K562 (cell line): ENCODE measurements at regions not wholly inside any gene's neighbourhood (a gene's known extent, or its start where the extent isn't known, plus 50 kb on each side); places are given as distances from the start of the nearest gene placed in this dataset.
A peak's percentile ranks its signal among the peaks of the same experiment; 100 is the strongest.

Experiments used
- ATF1 ChIP-seq, 2 experiments: fragments of 450-650 bp in 1 of 2; IDR thresholded peaks; 2 replicates each; pipeline ENCODE4 v1.6.1; 2016; ENCODE audit warnings: missing compliant biosample characterization in 1 of 2, missing genetic modification characterization in 1 of 2
- BACH1 ChIP-seq: fragments of 200-800 bp; sonication (Bioruptor generic); IDR thresholded peaks from 2 replicates; pipeline ENCODE4 v1.6.1; 2016; ENCODE audit warnings: missing genetic modification characterization, missing compliant biosample characterization
- ELF1 ChIP-seq: fragments of 200-800 bp; sonication (Bioruptor generic); IDR thresholded peaks from 2 replicates; pipeline ENCODE4 v1.6.1; 2016; ENCODE audit warnings: missing genetic modification characterization, missing compliant biosample characterization
- EP400 ChIP-seq: fragments of 450-650 bp; IDR thresholded peaks from 2 replicates; pipeline ENCODE4 v1.6.1; 2017; ENCODE audit warnings: antibody characterized with exemption, mild to moderate bottlenecking, moderate library complexity
- ESRRB ChIP-seq: fragments of 250-450 bp; sonication (Bioruptor Pico); IDR thresholded peaks from 2 replicates; pipeline ENCODE4 v1.5.0; 2020; ENCODE audit warnings: mild to moderate bottlenecking, moderate library complexity, borderline replicate concordance
- ETV1 ChIP-seq: fragments of 450-650 bp; conservative IDR thresholded peaks from 2 replicates; pipeline ENCODE4 v1.6.1; 2016; ENCODE audit warnings: missing genetic modification characterization, control low read depth, low read depth, missing compliant biosample characterization
- GABPA ChIP-seq: fragments of 200-800 bp; sonication (Bioruptor generic); conservative IDR thresholded peaks from 2 replicates; pipeline ENCODE4 v1.6.1; 2016; ENCODE audit warnings: low read depth, missing genetic modification characterization, missing compliant biosample characterization
- HNRNPUL1 ChIP-seq: fragments of 200-400 bp; formaldehyde crosslinking; IDR thresholded peaks from 2 replicates; pipeline ENCODE4 v1.6.1; 2017; ENCODE audit warnings: low read length
- JUND ChIP-seq, 2 experiments: IDR thresholded peaks; 2 replicates in 1 of 2; 3 replicates in 1 of 2; pipeline ENCODE4 v1.6.1; 2011; ENCODE audit warnings: borderline replicate concordance in 2 of 2, low read depth in 2 of 2, low read length in 2 of 2, improper control_type of control experiment in 1 of 2, missing biosample characterization in 1 of 2, missing genetic modification characterization in 1 of 2, missing genetic modification reagents in 1 of 2
- KDM2B ChIP-seq: fragments of 250-450 bp; sonication (Bioruptor Pico); IDR thresholded peaks from 2 replicates; pipeline ENCODE4 v1.8.0; 2021; ENCODE audit warnings: mild to moderate bottlenecking, moderate library complexity
- KDM5B ChIP-seq: fragments of 200-600 bp; sonication (generic); IDR thresholded peaks from 2 replicates; pipeline ENCODE4 v1.6.1; 2012; ENCODE audit warnings: low read depth, mild to moderate bottlenecking, moderate library complexity, low read length, control low read depth, inconsistent platforms; ENCODE audit not compliant: insufficient replicate concordance
- MAX ChIP-seq: sonication (generic); formaldehyde crosslinking; IDR thresholded peaks from 2 replicates; pipeline ENCODE4 v1.9.0; 2022; ENCODE audit warnings: mild to moderate bottlenecking, missing genetic modification reagents
- MYC ChIP-seq, 2 experiments: fragments of 250-450 bp in 1 of 2; sonication (Bioruptor Pico) in 1 of 2; IDR thresholded peaks; 2 replicates each; pipeline versions ENCODE4 v1.5.1 to v1.6.1; 2012 to 2021; ENCODE audit warnings: low read depth in 2 of 2, borderline replicate concordance in 1 of 2, improper control_type of control experiment in 1 of 2, low read length in 1 of 2, mild to moderate bottlenecking in 1 of 2, moderate library complexity in 1 of 2
- NELFE ChIP-seq: IDR thresholded peaks from 2 replicates; pipeline ENCODE4 v1.6.1; 2011; ENCODE audit warnings: mild to moderate bottlenecking; ENCODE audit not compliant: insufficient read depth, insufficient read length
- PHB2 ChIP-seq: fragments of 450-650 bp; IDR thresholded peaks from 2 replicates; pipeline ENCODE4 v1.6.1; 2017; ENCODE audit warnings: low read depth
- POLR2AphosphoS5 ChIP-seq: IDR thresholded peaks from 2 replicates; pipeline ENCODE4 v1.6.1; 2011; ENCODE audit warnings: mild to moderate bottlenecking, low read depth, low read length, moderate library complexity; ENCODE audit not compliant: control insufficient read depth, insufficient read depth
- POLR2H ChIP-seq: IDR thresholded peaks from 2 replicates; pipeline ENCODE4 v1.6.1; 2016; ENCODE audit warnings: missing genetic modification characterization, low read depth, mild to moderate bottlenecking, control low read depth, missing compliant biosample characterization, moderate library complexity
- RBFOX2 ChIP-seq: fragments of 200-400 bp; formaldehyde crosslinking; IDR thresholded peaks from 2 replicates; pipeline ENCODE4 v1.6.1; 2017; ENCODE audit warnings: low read depth, mild to moderate bottlenecking, low read length, moderate library complexity
- RCOR1 ChIP-seq, 2 experiments: IDR thresholded peaks; 2 replicates each; pipeline ENCODE4 v1.6.1; 2012; ENCODE audit warnings: low read depth in 2 of 2, low read length in 2 of 2, borderline replicate concordance in 1 of 2, improper control_type of control experiment in 1 of 2
- SIRT6 ChIP-seq: IDR thresholded peaks from one replicate; pipeline ENCODE4 v1.6.1; 2012; ENCODE audit warnings: low read depth, mild to moderate bottlenecking, control low read depth, inconsistent platforms, low read length, moderate library complexity
- YY1 ChIP-seq, 3 experiments: IDR thresholded peaks; 2 replicates each; pipeline ENCODE4 v1.6.1; 2011; ENCODE audit warnings: low read length in 2 of 3, mild to moderate bottlenecking in 2 of 3, moderate library complexity in 2 of 3, borderline replicate concordance in 1 of 3, control low read depth in 1 of 3, low read depth in 1 of 3; ENCODE audit not compliant: insufficient read depth in 3 of 3, insufficient replicate concordance in 2 of 3, control insufficient read depth in 1 of 3, insufficient read length in 1 of 3; ENCODE audit errors: extremely low read depth in 1 of 3
- ZEB2 ChIP-seq: fragments of 450-650 bp; IDR thresholded peaks from 2 replicates; pipeline ENCODE4 v1.6.1; 2016
- ZFP1 ChIP-seq: fragments of 450-650 bp; formaldehyde crosslinking; IDR thresholded peaks from 2 replicates; pipeline ENCODE4 v1.4.0; 2020; ENCODE audit warnings: mild to moderate bottlenecking, mixed read lengths
- ZNF717 ChIP-seq: fragments of 250-450 bp; sonication (Bioruptor Pico); IDR thresholded peaks from 2 replicates; pipeline ENCODE4 v1.5.0; 2021
- TF ChIP-seq, protein P1 (sequence below), 2 experiments: fragments of 450-650 bp; conservative IDR thresholded peaks; 2 replicates each; pipeline ENCODE4 v1.6.1; 2017; ENCODE audit warnings: mild to moderate bottlenecking in 2 of 2, moderate library complexity in 2 of 2

DNA sequence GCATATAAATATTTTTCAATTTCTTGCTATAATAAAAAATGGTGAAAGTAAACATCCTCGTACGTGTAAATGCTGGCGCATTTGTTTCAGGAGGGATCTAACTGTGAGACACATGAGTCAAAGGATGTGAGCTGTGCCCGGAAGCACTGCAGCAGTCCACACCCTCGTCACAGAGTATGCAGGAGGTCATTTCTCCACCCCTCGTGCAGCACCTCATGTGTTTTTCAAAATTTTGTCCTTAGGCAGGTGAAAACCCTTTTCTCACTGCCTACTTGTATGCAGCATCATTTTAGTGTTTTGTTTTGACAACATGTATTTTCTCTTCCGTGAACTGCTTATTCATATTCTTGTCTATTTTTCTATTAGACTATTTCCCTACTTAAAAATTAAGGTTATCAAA is 162.7 kb downstream of the AVL9 start (continued):
- TF ChIP-seq JUND (IDR thresholded peaks at IDR 0.05; ENCODE audit: borderline replicate concordance, low read depth, low read length) = peak; percentile 56; the same call in 1 of the 2 replicates
- no peak for TF ChIP-seq JUND (tag; IDR thresholded peaks at IDR 0.05; ENCODE audit: borderline replicate concordance, low read depth, low read length)
- TF ChIP-seq POLR2AphosphoS5 = no peak
- TF ChIP-seq KDM2B (CRISPR knock-in tag) = no peak
- TF ChIP-seq ZFP1 (CRISPR knock-in tag) = no peak
- no peak for TF ChIP-seq ZNF717 (CRISPR knock-in tag)
- TF ChIP-seq ESRRB (CRISPR knock-in tag) = no peak
- TF ChIP-seq ELF1 (tag) = peak; percentile 35; the same call in 1 of the 2 replicates
- peak; percentile 58 for TF ChIP-seq EP400
- TF ChIP-seq KDM5B = no peak
- peak; percentile 76 for TF ChIP-seq MYC (IDR thresholded peaks at IDR 0.05; ENCODE audit: low read depth, low read length)
- no peak for TF ChIP-seq MYC (CRISPR knock-in tag; IDR thresholded peaks at IDR 0.05; ENCODE audit: borderline replicate concordance, low read depth)
- TF ChIP-seq RCOR1 (IDR thresholded peaks at IDR 0.05; ENCODE audit: borderline replicate concordance in 1 of 2, low read depth in 2 of 2, low read length in 2 of 2) = peak in 1 of 2 experiments; percentile 28; a peak in 1 of 4 replicates
- TF ChIP-seq ETV1 = 0 out of 2 replicates have a peak, but pooled peaks have one; percentile 20
- TF ChIP-seq BACH1 = peak; percentile 53; the same call in 1 of the 2 replicates
- TF ChIP-seq ZEB2 = 0 out of 2 replicates have a peak, but pooled peaks have one; percentile 22
- peak; percentile 55; the same call in 1 of the 2 replicates for TF ChIP-seq POLR2H (tag)
- TF ChIP-seq NELFE = no peak
- peak; percentile 86 for TF ChIP-seq GABPA (tag)
- no peak for TF ChIP-seq SIRT6
- peak in 1 of 3 experiments; percentile 67 for TF ChIP-seq YY1 (IDR thresholded peaks at IDR 0.05; ENCODE audit: borderline replicate concordance in 1 of 3, control insufficient read depth in 1 of 3, extremely low read depth in 1 of 3, insufficient read depth in 3 of 3, insufficient read length in 1 of 3, insufficient replicate concordance in 2 of 3, low read depth in 1 of 3, low read length in 2 of 3)
- TF ChIP-seq ATF1 (CRISPR knock-in tag; IDR thresholded peaks at IDR 0.05) = no peak
- TF ChIP-seq ATF1 (tag; IDR thresholded peaks at IDR 0.05) = peak; percentile 54
- peak; percentile 35; the same call in 1 of the 2 replicates for TF ChIP-seq MAX (CRISPR knock-in tag)
- TF ChIP-seq RBFOX2 = peak; percentile 40; the same call in 1 of the 2 replicates
- no peak for TF ChIP-seq HNRNPUL1
- no peak for TF ChIP-seq PHB2
- TF ChIP-seq, protein P1, sequence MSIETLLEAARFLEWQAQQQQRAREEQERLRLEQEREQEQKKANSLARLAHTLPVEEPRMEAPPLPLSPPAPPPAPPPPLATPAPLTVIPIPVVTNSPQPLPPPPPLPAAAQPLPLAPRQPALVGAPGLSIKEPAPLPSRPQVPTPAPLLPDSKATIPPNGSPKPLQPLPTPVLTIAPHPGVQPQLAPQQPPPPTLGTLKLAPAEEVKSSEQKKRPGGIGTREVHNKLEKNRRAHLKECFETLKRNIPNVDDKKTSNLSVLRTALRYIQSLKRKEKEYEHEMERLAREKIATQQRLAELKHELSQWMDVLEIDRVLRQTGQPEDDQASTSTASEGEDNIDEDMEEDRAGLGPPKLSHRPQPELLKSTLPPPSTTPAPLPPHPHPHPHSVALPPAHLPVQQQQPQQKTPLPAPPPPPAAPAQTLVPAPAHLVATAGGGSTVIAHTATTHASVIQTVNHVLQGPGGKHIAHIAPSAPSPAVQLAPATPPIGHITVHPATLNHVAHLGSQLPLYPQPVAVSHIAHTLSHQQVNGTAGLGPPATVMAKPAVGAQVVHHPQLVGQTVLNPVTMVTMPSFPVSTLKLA (conservative IDR thresholded peaks at IDR 0.05) = 0 out of 4 replicates have a peak, but pooled peaks of 1 of the 2 experiments have one; percentile 20
